GM21360 (cell line): ENCODE measurements at regions not wholly inside any gene's neighbourhood (a gene's known extent, or its start where the extent isn't known, plus 50 kb on each side); places are given as distances from the start of the nearest gene placed in this dataset.
A peak's percentile ranks its signal among the peaks of the same experiment; 100 is the strongest.

Experiments
- ATAC-seq: cut with Tn5 transposase; IDR thresholded peaks from one replicate; pipeline ENCODE4 v1.9.1; 2021; ENCODE audit warnings: mild to moderate bottlenecking, moderate library complexity; ENCODE audit not compliant: unreplicated experiment

DNA sequence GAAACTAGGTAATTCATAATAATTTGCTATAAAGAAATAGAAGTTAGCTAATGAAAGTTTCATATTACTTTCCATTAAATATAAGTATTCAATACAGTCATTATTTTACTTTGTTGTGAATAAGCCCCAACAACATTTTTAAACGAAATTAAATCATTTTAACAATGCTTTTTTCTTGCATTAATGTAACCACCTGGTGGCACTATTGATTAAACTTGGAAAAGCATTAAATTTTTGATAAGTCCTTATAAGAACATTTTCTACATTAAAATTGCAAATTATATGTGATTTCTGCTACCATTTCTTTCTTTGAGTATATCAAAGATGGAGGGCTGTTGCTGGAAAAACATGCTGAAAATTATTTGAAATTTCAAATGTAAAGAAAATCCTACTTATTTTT lies 918.8 kb upstream of the TMPRSS15 start:
- no peak for ATAC-seq

DNA sequence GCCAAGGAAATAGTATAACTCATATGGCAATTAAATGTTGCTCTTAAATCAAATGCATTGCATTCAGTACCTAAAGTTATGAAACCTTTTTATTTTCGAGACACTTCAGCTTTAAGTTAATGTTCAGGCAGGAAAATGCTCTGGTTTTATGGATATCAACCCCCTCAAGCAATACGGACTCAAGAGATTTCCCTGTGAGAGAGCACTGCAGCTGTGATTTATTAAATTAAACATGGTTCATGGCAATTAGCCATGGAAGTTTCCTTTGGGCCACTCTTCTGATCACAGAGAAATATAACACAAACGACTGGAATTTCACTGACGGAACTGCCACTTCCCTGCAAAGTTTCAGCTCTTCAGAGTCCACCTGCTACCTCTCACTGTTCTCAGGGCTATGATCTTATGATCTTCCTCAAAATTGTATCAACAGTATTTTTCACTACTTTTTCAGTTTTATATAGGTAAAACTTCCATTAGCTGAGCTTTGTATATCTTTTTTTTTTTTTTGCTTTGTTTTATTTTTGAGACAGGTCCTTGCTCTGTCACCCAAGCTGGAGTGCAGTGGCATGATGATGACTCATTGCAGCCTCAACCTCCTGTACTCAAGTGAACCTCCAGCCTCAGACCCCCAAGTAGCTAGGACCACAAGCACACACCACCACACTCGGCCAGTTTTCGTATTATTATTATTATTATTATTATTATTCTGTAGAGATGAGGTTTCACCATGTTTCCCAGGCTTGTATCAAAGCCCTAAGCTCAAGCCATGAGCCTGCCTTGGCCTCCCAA lies 923.1 kb upstream of the TMPRSS15 start:
- no peak for ATAC-seq

- no peak for ATAC-seq
Observed at GRCh38 chr21:19328954-19329353, 925.4 kb upstream of the TMPRSS15 start.

DNA sequence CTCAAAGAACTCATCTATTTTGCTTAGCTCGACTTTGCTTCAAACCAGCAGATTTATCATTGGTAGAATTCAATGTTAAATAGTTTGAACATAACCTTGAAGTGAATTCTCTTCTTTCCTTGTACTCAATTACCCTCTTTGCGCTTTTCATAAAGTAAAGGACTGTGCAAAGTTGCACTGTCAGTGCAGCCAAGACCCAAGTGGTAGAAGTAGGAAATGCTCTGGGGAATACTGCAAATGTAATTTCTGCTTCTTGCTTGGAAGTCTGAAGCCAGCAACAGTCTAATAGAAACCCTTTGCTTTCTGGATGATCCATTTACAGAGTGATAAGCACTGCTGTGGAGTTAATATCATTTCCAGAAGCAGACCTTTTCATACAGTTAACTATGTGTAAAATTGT lies 936.7 kb upstream of the TMPRSS15 start:
- no peak for ATAC-seq

DNA sequence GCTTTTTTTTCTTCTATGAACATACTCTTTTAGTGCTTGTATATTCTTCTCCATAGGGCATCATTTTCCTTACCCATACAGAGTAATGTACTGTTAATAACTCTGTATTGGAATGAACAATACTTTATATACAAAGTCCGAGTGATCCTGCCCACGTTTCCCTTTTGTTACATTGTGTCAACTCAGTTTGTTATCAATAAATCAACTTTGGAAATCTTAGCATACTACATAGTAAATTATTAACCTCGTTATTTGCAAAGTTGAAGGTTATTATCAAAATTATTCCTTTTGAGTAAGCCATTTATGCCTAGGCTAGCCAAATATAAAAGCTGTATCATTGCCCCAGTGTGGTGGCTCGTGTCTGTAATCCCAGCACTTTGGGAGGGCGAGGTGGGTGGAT lies 937.4 kb upstream of the TMPRSS15 start:
- no peak for ATAC-seq

DNA sequence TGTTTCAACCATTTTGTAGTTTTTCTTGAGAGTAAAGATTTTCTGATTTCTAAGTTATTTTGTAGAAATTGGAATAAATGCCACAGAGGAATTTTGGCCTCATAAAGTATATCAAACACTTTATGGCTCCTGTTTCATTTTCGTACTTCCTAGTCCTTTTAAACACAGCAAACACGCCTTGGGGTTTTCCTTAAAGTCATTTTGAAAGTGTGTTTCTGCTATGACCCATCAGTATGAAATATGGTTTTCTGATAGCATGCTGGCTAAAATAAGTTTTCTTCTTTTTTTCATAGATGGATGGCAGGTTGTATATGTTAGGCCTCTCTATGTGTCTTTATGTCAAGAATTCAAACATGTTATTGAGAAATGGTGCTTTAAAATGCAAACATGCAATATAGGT lies 940.1 kb upstream of the TMPRSS15 start:
- ATAC-seq, result peak; percentile 75

DNA sequence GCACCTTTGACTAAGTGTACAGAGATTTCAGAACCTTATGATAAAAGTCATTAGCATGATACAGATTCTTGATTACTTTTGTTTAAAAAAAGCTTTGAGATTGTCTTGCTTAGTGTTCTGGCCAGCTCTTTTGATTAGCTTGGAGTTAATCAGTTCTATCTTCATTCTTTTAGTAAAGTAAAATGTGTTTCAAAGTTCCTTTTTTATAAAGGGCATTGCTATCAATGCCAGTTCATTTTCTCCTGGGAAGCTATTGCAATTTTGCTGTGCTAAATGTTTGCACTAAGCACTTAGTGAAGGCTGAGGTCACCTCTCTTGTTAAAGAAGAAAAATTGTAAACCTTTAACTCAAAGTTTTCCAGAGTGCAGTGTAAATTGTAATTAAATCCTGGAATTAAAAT lies 946.7 kb upstream of the TMPRSS15 start:
- ATAC-seq, result no peak

DNA sequence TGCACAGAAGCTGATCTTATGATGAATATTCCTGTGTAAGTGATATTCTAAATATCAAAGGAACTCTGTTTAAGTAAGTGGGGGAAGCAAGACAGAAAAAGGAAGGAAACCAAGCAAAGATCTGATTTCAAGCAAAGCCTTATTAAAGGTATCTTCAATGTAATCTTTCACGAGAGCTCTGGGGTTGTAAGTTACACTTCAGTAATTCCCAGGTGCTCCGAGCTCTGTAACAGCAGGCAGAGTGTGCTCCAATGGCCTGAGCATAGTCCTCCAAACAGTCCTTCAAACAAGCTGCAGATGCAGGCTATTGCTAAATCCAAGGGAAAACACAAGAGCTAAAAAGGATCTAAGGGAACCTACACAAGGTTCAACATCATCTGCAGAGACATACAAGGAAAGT lies 949.7 kb upstream of the TMPRSS15 start:
- ATAC-seq, result no peak

- ATAC-seq, result no peak
Observed at GRCh38 chr21:19368944-19369343, 965.4 kb upstream of the TMPRSS15 start.

GRCh38 chr21:19392390-19392789 lies 988.8 kb upstream of the TMPRSS15 start:
- no peak for ATAC-seq

- no peak for ATAC-seq
Observed at GRCh38 chr21:19400223-19400770, 996.7 kb upstream of the TMPRSS15 start.

DNA sequence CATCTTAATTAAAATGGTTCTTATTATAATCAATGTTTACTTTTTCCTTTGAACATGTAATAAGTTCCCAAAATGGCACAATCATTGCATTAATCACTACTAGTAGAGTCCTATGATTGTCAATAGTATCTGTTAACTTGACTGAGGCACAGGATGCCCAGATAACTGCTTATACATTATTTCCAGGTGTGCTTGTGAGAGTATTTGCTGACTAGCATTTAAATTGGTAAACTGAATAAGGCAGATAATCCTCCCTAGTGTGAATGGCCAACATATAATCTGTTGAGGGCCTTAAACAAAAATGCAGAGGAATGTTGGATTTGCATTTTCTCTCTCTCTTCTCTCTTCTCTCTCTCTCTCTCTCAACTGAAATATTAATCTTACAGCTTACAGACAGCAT lies 999.3 kb upstream of the TMPRSS15 start:
- ATAC-seq, result no peak

DNA sequence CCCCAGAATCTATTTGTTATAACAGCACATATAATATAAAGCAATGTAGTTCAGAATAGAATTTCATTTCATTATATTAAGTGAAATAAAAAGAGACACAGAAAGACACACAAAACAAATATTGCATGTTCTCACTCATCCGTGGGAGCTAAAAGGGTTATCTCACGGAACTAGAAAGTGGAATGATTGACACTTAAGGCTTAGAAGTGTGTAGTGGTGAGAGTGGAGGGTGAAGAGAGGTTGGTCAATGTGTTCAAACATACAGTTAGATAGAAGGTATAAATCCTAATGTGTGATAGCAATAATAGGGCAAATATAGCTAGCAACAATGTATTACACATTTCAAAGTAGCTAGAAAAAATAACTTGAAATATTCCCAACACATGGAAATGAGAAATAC lies 1001.7 kb upstream of the TMPRSS15 start:
- no peak for ATAC-seq

- no peak for ATAC-seq
Observed at GRCh38 chr21:19420565-19420964, 1017.0 kb upstream of the TMPRSS15 start.

GRCh38 chr21:19433623-19434022 lies 1030.0 kb upstream of the TMPRSS15 start:
- no peak for ATAC-seq

DNA sequence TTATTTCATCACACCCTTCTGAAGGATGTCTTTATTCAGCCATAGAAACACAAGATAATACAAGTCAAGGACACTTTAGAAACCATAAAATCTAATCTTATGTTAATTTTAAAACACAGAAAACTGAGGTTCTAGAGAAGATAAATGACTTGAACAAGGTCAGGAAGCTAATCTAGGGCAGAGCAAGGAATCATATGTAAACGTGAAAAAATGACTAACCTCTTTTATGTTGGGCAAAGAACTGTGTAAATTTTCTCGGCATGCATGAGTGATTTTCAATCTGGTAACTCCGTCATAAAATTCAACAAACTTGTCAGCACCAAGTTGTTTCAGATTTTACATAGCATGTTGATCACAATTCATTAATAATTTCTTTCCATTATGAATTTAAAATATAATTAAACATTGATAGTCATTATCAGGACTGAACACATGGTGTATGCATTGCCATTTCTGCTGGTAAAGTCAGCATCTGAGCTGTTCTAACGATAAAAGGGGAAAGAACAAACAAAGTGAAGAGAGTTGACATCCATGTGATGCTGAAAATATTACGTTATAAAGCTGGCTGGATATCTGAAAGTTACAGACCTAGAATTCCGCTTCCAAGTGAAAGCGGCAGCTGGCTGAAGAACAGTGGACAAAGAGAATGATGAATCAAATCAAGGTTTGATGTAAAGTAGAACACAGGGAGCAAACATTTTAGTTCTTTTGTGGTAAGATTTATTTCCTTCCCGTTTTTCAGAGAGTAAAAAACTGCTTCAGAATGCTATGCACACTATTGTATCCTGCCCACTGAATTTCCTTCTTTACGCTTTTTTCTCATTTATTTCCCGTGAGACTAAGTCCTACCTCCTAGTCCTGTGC lies 1037.4 kb upstream of the TMPRSS15 start:
- no peak for ATAC-seq

DNA sequence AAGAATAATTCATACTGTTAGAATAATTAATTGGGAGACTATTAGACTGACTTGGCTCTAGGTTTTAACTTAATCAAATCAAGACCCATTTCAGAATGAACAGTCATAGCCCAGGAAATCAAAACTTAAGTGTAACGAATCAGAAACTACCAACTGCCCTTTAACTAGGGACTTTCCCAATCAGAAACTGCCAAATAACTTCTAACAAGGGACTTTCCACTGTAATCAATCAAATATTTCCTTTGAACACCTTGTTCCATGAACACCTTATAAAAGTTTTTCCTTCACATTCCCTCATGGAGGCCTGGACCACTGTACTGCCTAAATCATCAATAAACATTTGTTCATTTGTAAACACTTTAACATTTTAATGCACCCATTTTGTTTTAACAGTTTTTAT lies 1054.7 kb upstream of the TMPRSS15 start:
- no peak for ATAC-seq

- ATAC-seq, result no peak
Observed at GRCh38 chr21:19461481-19462205, 1058.1 kb upstream of the TMPRSS15 start.

- ATAC-seq, result no peak
Observed at GRCh38 chr21:19463966-19464365, 1060.4 kb upstream of the TMPRSS15 start.

GRCh38 chr21:19468991-19469715 lies 1065.6 kb upstream of the TMPRSS15 start:
- no peak for ATAC-seq

DNA sequence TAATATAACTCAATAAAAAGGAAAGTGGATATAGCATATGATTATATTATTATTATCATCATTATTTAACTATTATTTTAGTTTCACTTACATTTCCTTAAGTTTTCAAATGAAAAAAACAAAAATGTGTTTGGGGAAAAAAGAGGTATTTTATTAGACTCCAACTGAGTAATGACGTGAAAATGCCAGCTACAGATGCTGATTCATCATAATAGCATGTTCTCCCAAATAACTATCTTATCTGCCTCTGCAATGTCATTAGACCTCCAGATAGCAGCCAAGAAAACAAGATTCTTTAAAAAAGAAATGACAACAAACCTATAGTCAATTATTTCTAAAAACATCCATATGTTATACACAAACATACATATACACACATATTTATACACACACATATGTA lies 1071.9 kb upstream of the TMPRSS15 start:
- ATAC-seq, result no peak
